T-helper 1 cell (primary cell): ENCODE measurements at regions not wholly inside any gene's neighbourhood (a gene's known extent, or its start where the extent isn't known, plus 50 kb on each side); places are given as distances from the start of the nearest gene placed in this dataset.
"Not testable (repeated sequence)": the region's sequence is repeated elsewhere in the genome, so short reads cannot be mapped to it uniquely, and the experiment has no call there.

Source experiments
- DNase-seq, 5 donors: peaks; one replicate each; pipeline ENCODE4 v3.0.0-alpha.2; 2012 to 2020

DNA sequence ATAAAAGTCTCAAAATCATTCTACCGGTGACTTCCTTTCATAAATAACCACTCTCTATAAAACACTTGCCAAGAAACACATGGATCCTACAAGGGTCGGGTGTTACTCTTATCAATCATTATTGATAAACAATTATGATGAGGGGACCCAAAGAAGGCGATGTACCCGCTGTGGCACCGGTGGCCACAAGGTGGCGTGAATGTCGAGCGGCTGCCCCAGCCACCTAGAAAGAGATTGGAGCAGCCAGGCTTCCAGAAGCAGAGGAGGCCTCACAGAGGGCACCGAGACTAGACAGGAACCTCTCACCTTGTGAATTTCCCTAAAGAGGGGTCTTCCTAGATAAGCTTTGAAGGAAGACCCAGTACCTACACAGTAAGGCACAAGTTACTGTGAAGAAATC is 80.5 kb upstream of the GOLGA6L6 start:
- DNase-seq, result not testable (repeated sequence)

GRCh38 chr15:20614549-20614948 is 72.9 kb upstream of the GOLGA6L6 start:
- DNase-seq, result not testable (repeated sequence)

GRCh38 chr15:20612796-20613195 is 71.2 kb upstream of the GOLGA6L6 start:
- not testable (repeated sequence) for DNase-seq

DNA sequence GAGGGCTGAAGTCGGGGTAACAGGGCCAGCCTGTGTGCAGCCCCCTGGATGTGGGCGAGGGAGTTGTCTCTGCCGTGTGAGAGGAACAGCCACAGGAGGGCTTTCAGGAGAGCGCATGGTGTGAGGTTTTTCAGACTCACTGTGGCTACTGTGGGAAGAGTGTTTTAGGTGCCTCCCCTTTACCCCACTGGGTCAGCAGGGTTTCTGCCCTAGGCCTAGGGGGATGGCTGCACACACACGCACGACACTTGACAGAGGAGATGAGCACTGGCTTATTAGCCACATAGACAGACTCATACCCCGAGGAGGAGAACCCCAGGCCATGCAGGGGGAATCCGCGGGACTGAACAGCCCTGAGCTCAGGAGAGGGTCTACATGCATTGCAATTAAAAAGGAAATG is 70.8 kb upstream of the GOLGA6L6 start:
- DNase-seq, result not testable (repeated sequence)

DNA sequence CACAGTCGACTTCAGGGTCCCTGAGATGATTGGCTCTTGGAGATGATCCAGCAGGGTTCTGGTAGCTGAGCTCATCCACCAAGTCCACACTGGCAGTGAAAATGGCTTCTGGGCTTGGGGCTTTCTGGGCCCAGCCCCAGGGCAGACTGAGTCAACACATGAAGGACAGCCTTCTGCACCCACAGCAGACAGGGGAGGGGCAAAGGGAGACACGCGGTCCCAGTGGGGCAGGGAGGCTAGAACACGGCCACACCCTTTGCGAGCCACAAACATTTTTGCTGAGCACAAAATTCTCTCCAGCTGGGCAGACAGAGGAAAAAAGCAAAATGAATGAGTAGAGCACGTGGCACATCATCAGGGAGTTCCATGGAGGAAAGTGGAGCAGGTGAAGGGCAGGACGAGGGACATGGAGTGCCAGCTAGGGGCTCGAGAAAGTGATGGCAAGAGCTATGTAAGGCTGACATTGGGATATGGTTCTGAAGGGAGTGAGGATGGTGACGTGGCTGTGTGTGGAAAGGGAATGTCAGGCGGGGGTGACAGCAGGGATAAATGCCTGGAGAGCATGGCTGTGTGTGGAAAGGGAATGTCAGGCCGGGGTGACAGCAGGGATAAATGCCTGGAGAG is 70.2 kb upstream of the GOLGA6L6 start:
- DNase-seq, result not testable (repeated sequence)

- not testable (repeated sequence) for DNase-seq
Observed at GRCh38 chr15:20608179-20608578, 66.6 kb upstream of the GOLGA6L6 start.

DNA sequence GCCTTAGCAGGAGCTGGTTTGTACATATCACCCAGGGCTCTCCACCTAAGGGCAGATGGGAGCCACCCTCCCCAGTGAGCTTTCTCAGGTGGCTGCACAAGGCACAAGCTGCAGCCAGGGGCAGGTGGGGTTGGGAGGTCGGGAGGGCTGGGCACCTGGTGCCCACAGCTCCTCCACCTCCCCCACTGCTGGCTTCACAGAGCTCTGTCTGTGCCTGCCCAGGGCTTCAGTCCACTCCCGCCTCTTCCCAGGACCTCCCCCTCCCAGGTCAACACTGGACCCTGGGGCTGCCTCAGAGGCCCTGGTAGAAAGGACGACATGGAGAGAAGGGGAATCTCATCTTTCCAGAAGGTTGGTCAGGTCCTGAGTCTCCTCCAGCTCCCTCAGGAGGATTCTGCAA is 55.6 kb upstream of the GOLGA6L6 start:
- not testable (repeated sequence) for DNase-seq

GRCh38 chr15:20594219-20594618 is 52.6 kb upstream of the GOLGA6L6 start:
- not testable (repeated sequence) for DNase-seq

- not testable (repeated sequence) for DNase-seq
Observed at GRCh38 chr15:20591936-20592335, 50.3 kb upstream of the GOLGA6L6 start.
